ENCODE measurements at regions not wholly inside any gene's neighbourhood (a gene's known extent, or its start where the extent isn't known, plus 50 kb on each side); places are given as distances from the start of the nearest gene placed in this dataset.
A peak's percentile ranks its signal among the peaks of the same experiment; 100 is the strongest.

GRCh38 chr1:55839626-55840025 lies 624.5 kb upstream of the USP24 start:
- DNase-seq = no peak

- DNase-seq = no peak
Observed at GRCh38 chr1:55839221-55839620, 624.1 kb upstream of the USP24 start.

GRCh38 chr1:55836086-55836485 lies 620.9 kb upstream of the USP24 start:
- DNase-seq = no peak

GRCh38 chr1:55833529-55834091 lies 618.4 kb upstream of the USP24 start:
- DNase-seq = no peak

- DNase-seq = no peak
Observed at GRCh38 chr1:55831759-55832158, 616.6 kb upstream of the USP24 start.

- DNase-seq = no peak
Observed at GRCh38 chr1:55828044-55828443, 612.9 kb upstream of the USP24 start.

- no peak for DNase-seq
Observed at GRCh38 chr1:55827350-55827749, 612.2 kb upstream of the USP24 start.

- no peak for DNase-seq
Observed at GRCh38 chr1:55826381-55827080, 611.4 kb upstream of the USP24 start.

GRCh38 chr1:55825461-55825860 lies 610.3 kb upstream of the USP24 start:
- DNase-seq = no peak

GRCh38 chr1:55824251-55824640 lies 609.1 kb upstream of the USP24 start:
- DNase-seq = no peak

GRCh38 chr1:55823541-55824250 lies 608.5 kb upstream of the USP24 start:
- no peak for DNase-seq

GRCh38 chr1:55822891-55823290 lies 607.7 kb upstream of the USP24 start:
- DNase-seq = no peak

- no peak for DNase-seq
Observed at GRCh38 chr1:55821234-55821633, 606.1 kb upstream of the USP24 start.

- no peak for DNase-seq
Observed at GRCh38 chr1:55820501-55820900, 605.3 kb upstream of the USP24 start.

- no peak for DNase-seq
Observed at GRCh38 chr1:55819011-55819410, 603.8 kb upstream of the USP24 start.

GRCh38 chr1:55816456-55817426 lies 601.6 kb upstream of the USP24 start:
- DNase-seq = peak; percentile 62 to 69 (median 65)

- DNase-seq = peak in 2 of 3 donors; percentile 5 to 20
Observed at GRCh38 chr1:55815745-55816455, 600.7 kb upstream of the USP24 start.

GRCh38 chr1:55814967-55815366 lies 599.8 kb upstream of the USP24 start:
- DNase-seq = no peak

GRCh38 chr1:55813618-55814017 lies 598.5 kb upstream of the USP24 start:
- DNase-seq = no peak

- no peak for DNase-seq
Observed at GRCh38 chr1:55812281-55812680, 597.1 kb upstream of the USP24 start.

GRCh38 chr1:55808263-55808662 lies 593.1 kb upstream of the USP24 start:
- DNase-seq = no peak

GRCh38 chr1:55803429-55803828 lies 588.3 kb upstream of the USP24 start:
- no peak for DNase-seq
